ENCODE measurements at regions not wholly inside any gene's neighbourhood (a gene's known extent, or its start where the extent isn't known, plus 50 kb on each side); places are given as distances from the start of the nearest gene placed in this dataset.

DNA sequence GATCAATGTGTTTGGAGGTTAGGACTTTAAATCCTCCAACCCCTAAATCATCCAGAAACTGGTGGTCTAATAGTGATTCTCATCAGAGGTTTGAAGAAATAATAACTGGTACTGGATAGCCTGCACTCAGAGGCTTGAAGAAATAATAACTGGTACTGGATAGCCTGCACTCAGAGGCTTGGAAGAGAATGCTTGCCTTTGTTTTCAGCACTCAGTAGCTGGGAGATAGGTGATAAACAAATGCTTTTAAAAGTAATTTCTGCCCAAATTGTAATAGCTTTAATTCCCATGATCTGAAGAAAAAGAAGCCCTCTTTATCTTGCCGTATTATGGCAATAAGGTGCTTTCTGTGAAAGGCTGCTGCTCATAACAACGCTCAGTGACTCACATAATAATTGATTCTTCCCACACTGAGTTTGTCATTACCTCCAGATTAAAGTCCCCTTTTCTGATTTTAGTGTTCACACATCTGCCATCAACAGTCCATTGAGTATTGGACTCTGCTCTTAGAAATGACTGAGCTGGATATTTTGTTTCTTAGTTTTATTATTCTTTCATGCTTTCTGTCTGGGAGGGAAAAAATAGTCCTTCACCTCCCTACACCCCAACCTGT lies 112.3 kb upstream of the PHYHIPL start:
- TF ChIP-seq, protein P1, sequence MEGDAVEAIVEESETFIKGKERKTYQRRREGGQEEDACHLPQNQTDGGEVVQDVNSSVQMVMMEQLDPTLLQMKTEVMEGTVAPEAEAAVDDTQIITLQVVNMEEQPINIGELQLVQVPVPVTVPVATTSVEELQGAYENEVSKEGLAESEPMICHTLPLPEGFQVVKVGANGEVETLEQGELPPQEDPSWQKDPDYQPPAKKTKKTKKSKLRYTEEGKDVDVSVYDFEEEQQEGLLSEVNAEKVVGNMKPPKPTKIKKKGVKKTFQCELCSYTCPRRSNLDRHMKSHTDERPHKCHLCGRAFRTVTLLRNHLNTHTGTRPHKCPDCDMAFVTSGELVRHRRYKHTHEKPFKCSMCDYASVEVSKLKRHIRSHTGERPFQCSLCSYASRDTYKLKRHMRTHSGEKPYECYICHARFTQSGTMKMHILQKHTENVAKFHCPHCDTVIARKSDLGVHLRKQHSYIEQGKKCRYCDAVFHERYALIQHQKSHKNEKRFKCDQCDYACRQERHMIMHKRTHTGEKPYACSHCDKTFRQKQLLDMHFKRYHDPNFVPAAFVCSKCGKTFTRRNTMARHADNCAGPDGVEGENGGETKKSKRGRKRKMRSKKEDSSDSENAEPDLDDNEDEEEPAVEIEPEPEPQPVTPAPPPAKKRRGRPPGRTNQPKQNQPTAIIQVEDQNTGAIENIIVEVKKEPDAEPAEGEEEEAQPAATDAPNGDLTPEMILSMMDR (IDR thresholded peaks at IDR 0.05): no peak
- TF ChIP-seq EP300 (IDR thresholded peaks at IDR 0.05) (no peak), POLR2A (IDR thresholded peaks at IDR 0.05) (no peak)

Measured in suprapubic skin (tissue), 3 donors.